Renal pelvis (tissue), 1 donor: ENCODE measurements at regions not wholly inside any gene's neighbourhood (a gene's known extent, or its start where the extent isn't known, plus 50 kb on each side); places are given as distances from the start of the nearest gene placed in this dataset.

Experiments used
- DNase-seq: peaks from one replicate; pipeline ENCODE4 v3.0.0-alpha.2; 2013

- no peak for DNase-seq
These were observed 136.6 kb upstream of the STC2 start for GRCh38 chr5:173464813-173465212.

- DNase-seq = no peak
These were observed 135.0 kb upstream of the STC2 start for GRCh38 chr5:173463207-173463606.

- no peak for DNase-seq
These were observed 130.8 kb upstream of the STC2 start for GRCh38 chr5:173458828-173459609.

- no peak for DNase-seq
These were observed 129.3 kb upstream of the STC2 start for GRCh38 chr5:173457482-173457881.

GRCh38 chr5:173456751-173457171 is 128.5 kb upstream of the STC2 start:
- no peak for DNase-seq

GRCh38 chr5:173456181-173456580 is 128.0 kb upstream of the STC2 start:
- DNase-seq = no peak

- DNase-seq = no peak
These were observed 127.4 kb upstream of the STC2 start for GRCh38 chr5:173455599-173455957.

GRCh38 chr5:173454736-173455598 is 126.8 kb upstream of the STC2 start:
- DNase-seq = no peak

- no peak for DNase-seq
These were observed 126.1 kb upstream of the STC2 start for GRCh38 chr5:173454361-173454735.

- no peak for DNase-seq
These were observed 125.0 kb upstream of the STC2 start for GRCh38 chr5:173453167-173453566.

GRCh38 chr5:173452119-173452905 is 124.1 kb upstream of the STC2 start:
- no peak for DNase-seq

- DNase-seq = no peak
These were observed 123.4 kb upstream of the STC2 start for GRCh38 chr5:173451651-173452050.

- no peak for DNase-seq
These were observed 122.8 kb upstream of the STC2 start for GRCh38 chr5:173451031-173451430.

GRCh38 chr5:173450188-173450587 is 122.0 kb upstream of the STC2 start:
- DNase-seq = no peak

GRCh38 chr5:173448856-173449255 is 120.6 kb upstream of the STC2 start:
- DNase-seq = no peak

GRCh38 chr5:173443971-173444370 is 115.8 kb upstream of the STC2 start:
- DNase-seq = no peak

- DNase-seq = no peak
These were observed 112.9 kb upstream of the STC2 start for GRCh38 chr5:173441053-173441628.

GRCh38 chr5:173438951-173439350 is 110.7 kb upstream of the STC2 start:
- no peak for DNase-seq

- DNase-seq = no peak
These were observed 107.2 kb upstream of the STC2 start for GRCh38 chr5:173435447-173435846.

- DNase-seq = no peak
These were observed 106.1 kb upstream of the STC2 start for GRCh38 chr5:173434270-173434669.

- DNase-seq = no peak
These were observed 102.2 kb upstream of the STC2 start for GRCh38 chr5:173430394-173430793.

GRCh38 chr5:173429489-173430150 is 101.4 kb upstream of the STC2 start:
- no peak for DNase-seq
